Smooth muscle cell (in vitro differentiated cells): ENCODE measurements at regions not wholly inside any gene's neighbourhood (a gene's known extent, or its start where the extent isn't known, plus 50 kb on each side); places are given as distances from the start of the nearest gene placed in this dataset.

Source experiments
- DNase-seq: peaks from one replicate; lab custom pipeline; 2025; ENCODE audit not compliant: unreplicated experiment; lab: John Stamatoyannopoulos, UW
- H2AFZ ChIP-seq: fragments of 200-600 bp; sonication (generic); 2 replicates; pipeline ENCODE4 v1.6.0; 2016; ENCODE audit warnings: antibody characterized with exemption, low read depth, mild to moderate bottlenecking
- H3F3A ChIP-seq: fragments of 200-600 bp; sonication (generic); 2 replicates; pipeline ENCODE4 v1.6.0; 2017; ENCODE audit warnings: antibody characterized with exemption, low read depth
- H3K27ac ChIP-seq: fragments of 200-600 bp; sonication (generic); 2 replicates; pipeline ENCODE4 v1.5.1; 2016; ENCODE audit warnings: low read depth, mild to moderate bottlenecking
- H3K27me3 ChIP-seq: fragments of 200-600 bp; sonication (generic); 2 replicates; pipeline ENCODE4 v1.6.1; 2016; ENCODE audit warnings: low read depth, mild to moderate bottlenecking
- H3K36me3 ChIP-seq: fragments of 200-600 bp; sonication (generic); 2 replicates; pipeline ENCODE4 v1.5.1; 2016; ENCODE audit warnings: low read depth
- H3K4me1 ChIP-seq: fragments of 200-600 bp; sonication (generic); 2 replicates; pipeline ENCODE4 v1.5.1; 2016; ENCODE audit warnings: low read depth
- H3K4me2 ChIP-seq: fragments of 200-600 bp; sonication (generic); 2 replicates; pipeline ENCODE4 v1.6.0; 2016; ENCODE audit warnings: mild to moderate bottlenecking
- H3K4me3 ChIP-seq: fragments of 200-600 bp; sonication (generic); 2 replicates; pipeline ENCODE4 v1.5.1; 2016; ENCODE audit warnings: mild to moderate bottlenecking
- H3K79me2 ChIP-seq: fragments of 200-600 bp; sonication (generic); 2 replicates; pipeline ENCODE4 v1.6.0; 2016; ENCODE audit warnings: low read depth, mild to moderate bottlenecking
- H3K9ac ChIP-seq: fragments of 200-600 bp; sonication (generic); 2 replicates; pipeline ENCODE4 v1.6.0; 2016; ENCODE audit warnings: low read depth
- H3K9me3 ChIP-seq: fragments of 200-600 bp; sonication (generic); replicated peaks from 2 replicates; pipeline ENCODE4 v1.5.1; 2016; ENCODE audit warnings: low read depth
- H4K20me1 ChIP-seq: fragments of 200-600 bp; sonication (generic); 2 replicates; pipeline ENCODE4 v1.6.0; 2016; ENCODE audit warnings: low read depth
- WGBS: methylation state at CpG from one replicate; pipeline ENCODE4 v1.1.7; 2016; ENCODE audit warnings: low lambda C conversion rate; 5-methylcytosine and 5-hydroxymethylcytosine counted together
- TF ChIP-seq, protein P1 (sequence below): fragments of 200-600 bp; sonication (generic); IDR thresholded peaks from 2 replicates; pipeline ENCODE4 v1.5.1; 2017; ENCODE audit warnings: borderline replicate concordance, mild to moderate bottlenecking, antibody characterized with exemption; ENCODE audit not compliant: insufficient read depth, poor library complexity, severe bottlenecking

DNA sequence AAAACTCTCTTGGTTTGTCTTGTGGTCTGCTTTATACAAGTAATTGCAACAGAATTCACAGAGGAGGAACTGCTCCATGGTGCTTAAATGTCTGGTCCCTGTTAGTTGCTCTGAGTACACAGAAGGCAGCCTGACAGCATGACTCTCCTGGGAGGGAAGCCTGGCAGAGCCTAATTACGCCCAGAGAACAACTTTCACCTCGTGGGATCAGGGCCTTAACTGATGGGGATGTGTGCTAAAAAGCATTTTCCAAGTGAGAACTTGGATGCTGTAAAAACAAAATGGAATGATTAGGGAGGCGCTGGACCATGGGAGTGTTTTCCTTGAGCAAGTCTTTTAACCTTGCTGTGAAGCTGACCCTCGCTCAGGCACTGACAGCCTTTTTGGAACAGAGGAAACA, 154.0 kb upstream of the TENM4 start:
- H3K4me3 ChIP-seq, result no peak overlapping the region
- no peaks in the 10 kb centered on the region for H3K4me1 ChIP-seq
- H4K20me1 ChIP-seq, result no peaks in the 10 kb centered on the region
- no peaks in the 10 kb centered on the region for H3K9me3 ChIP-seq
- TF ChIP-seq, protein P1, sequence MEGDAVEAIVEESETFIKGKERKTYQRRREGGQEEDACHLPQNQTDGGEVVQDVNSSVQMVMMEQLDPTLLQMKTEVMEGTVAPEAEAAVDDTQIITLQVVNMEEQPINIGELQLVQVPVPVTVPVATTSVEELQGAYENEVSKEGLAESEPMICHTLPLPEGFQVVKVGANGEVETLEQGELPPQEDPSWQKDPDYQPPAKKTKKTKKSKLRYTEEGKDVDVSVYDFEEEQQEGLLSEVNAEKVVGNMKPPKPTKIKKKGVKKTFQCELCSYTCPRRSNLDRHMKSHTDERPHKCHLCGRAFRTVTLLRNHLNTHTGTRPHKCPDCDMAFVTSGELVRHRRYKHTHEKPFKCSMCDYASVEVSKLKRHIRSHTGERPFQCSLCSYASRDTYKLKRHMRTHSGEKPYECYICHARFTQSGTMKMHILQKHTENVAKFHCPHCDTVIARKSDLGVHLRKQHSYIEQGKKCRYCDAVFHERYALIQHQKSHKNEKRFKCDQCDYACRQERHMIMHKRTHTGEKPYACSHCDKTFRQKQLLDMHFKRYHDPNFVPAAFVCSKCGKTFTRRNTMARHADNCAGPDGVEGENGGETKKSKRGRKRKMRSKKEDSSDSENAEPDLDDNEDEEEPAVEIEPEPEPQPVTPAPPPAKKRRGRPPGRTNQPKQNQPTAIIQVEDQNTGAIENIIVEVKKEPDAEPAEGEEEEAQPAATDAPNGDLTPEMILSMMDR, result no peak
- no peak overlapping the region for H3K4me2 ChIP-seq
- peaks cover 5% of the 10 kb centered on the region for H3F3A ChIP-seq
- DNase-seq, result no peak
- H3K27ac ChIP-seq, result no peak overlapping the region
- no peaks in the 10 kb centered on the region for H3K79me2 ChIP-seq
- no peaks in the 10 kb centered on the region for H3K36me3 ChIP-seq
- H3K27me3 ChIP-seq, result no peaks in the 10 kb centered on the region
- H3K9ac ChIP-seq, result no peak overlapping the region
- WGBS, result 51% methylated on average over 4 of the region's 4 CpGs
- no peak overlapping the region for H2AFZ ChIP-seq

DNA sequence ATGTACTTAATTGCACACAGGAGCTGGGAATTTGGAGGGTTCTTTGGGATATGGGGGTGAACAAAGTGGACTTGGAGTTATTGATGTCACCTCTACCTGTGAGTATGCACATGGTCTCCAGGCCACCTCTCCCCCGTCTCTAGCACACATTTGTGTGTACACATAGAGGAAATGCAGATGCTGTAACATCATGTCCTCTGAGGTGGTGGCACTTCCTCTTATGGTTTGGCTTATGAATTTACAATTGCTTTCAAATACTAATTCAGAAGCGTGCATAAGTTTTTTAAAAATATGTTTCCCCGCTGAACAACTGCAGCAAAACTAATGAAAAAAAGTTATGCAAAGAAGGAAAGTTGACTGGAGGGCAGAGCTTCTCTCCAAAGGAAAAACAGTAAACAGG, 152.0 kb upstream of the TENM4 start:
- no peaks in the 10 kb centered on the region for H3K36me3 ChIP-seq
- WGBS, result 75% methylated on average over 3 of the region's 3 CpGs
- DNase-seq, result no peak
- H2AFZ ChIP-seq, result no peak overlapping the region
- TF ChIP-seq, protein P1, result no peak
- H3K9me3 ChIP-seq, result no peaks in the 10 kb centered on the region
- H3K27me3 ChIP-seq, result no peaks in the 10 kb centered on the region
- H3K4me2 ChIP-seq, result no peak overlapping the region
- no peaks in the 10 kb centered on the region for H4K20me1 ChIP-seq
- no peak overlapping the region for H3K4me3 ChIP-seq
- H3K27ac ChIP-seq, result no peak overlapping the region
- H3F3A ChIP-seq, result peaks cover 5% of the 10 kb centered on the region
- no peak overlapping the region for H3K9ac ChIP-seq
- H3K79me2 ChIP-seq, result no peaks in the 10 kb centered on the region
- H3K4me1 ChIP-seq, result no peaks in the 10 kb centered on the region

DNA sequence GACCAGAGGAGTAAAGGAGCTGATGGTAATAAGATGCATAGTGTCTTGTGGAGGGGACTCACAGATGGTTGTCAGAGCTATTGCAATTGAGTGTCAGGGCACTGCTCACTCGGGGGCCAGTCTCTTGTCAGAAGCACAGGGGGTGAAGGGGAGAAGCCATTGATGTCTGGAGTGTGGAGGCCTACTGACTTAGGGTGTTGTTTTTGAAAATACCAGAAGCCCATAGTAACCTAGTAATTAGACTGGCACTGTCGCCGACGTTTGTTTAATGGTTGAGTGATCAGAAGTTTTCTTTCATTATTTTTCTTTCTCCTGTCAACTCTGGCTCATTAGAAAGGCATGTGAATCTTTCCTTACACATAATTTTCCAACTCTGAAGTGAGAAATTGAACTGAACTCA, 151.6 kb upstream of the TENM4 start:
- H3F3A ChIP-seq, result peaks cover 5% of the 10 kb centered on the region
- H3K9ac ChIP-seq, result no peak overlapping the region
- H3K27ac ChIP-seq, result no peak overlapping the region
- H3K4me1 ChIP-seq, result no peaks in the 10 kb centered on the region
- H3K79me2 ChIP-seq, result no peaks in the 10 kb centered on the region
- no peaks in the 10 kb centered on the region for H3K27me3 ChIP-seq
- no peak overlapping the region for H3K4me3 ChIP-seq
- H3K4me2 ChIP-seq, result no peak overlapping the region
- TF ChIP-seq, protein P1, result no peak
- H4K20me1 ChIP-seq, result no peaks in the 10 kb centered on the region
- no peaks in the 10 kb centered on the region for H3K36me3 ChIP-seq
- WGBS, result 86% methylated on average over 4 of the region's 4 CpGs
- DNase-seq, result no peak
- H3K9me3 ChIP-seq, result no peaks in the 10 kb centered on the region
- H2AFZ ChIP-seq, result no peak overlapping the region

DNA sequence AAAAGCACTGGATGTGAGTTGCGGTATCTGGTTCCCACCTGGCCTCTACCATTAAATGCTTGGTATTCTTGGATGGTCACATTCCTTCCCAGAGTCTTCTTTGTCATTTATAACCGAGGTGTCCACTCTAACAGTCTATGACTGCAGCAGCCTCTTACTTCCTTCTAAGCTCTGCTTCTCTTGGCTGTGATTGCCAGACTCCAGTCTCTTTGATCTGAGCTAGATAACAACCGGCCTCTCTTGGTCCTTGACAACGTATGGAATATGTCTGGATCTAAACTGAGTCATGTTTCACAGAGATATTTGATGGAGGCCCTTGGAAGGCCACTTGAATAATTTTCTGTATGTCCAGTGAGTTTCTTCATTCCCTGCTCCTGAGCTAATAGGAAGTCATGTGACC, 141.6 kb upstream of the TENM4 start:
- Histone ChIP-seq H3K9me3 (no peaks in the 10 kb centered on the region), H3K36me3 (no peaks in the 10 kb centered on the region), H3K9ac (no peak overlapping the region), H3K4me3 (no peak overlapping the region), H3K27me3 (no peaks in the 10 kb centered on the region), H3K4me1 (peaks cover 6% of the 10 kb centered on the region), H3K4me2 (no peak overlapping the region), H2AFZ (no peak overlapping the region), H4K20me1 (no peaks in the 10 kb centered on the region), H3F3A (no peaks in the 10 kb centered on the region), H3K27ac (no peak overlapping the region), H3K79me2 (no peaks in the 10 kb centered on the region)
- DNase-seq, result no peak
- TF ChIP-seq, protein P1, result no peak
- whole genome bisulfite sequencing, result 37% methylated on average over 4 of the region's 4 CpGs
